SU-DHL-6 (cell line): ENCODE measurements at regions not wholly inside any gene's neighbourhood (a gene's known extent, or its start where the extent isn't known, plus 50 kb on each side); places are given as distances from the start of the nearest gene placed in this dataset.

Source experiments
- H2AFZ ChIP-seq: fragments of 200-600 bp; sonication (generic); 2 replicates; pipeline ENCODE4 v1.6.1; 2014; ENCODE audit warnings: low read depth, mild to moderate bottlenecking, moderate library complexity, mixed read lengths, antibody characterized with exemption, low read length; ENCODE audit not compliant: severe bottlenecking
- H3F3A ChIP-seq: fragments of 200-600 bp; shearing (Covaris generic); 2 replicates; pipeline ENCODE4 v1.6.0; 2016; ENCODE audit warnings: antibody characterized with exemption, mild to moderate bottlenecking; ENCODE audit not compliant: insufficient read depth
- H3K27ac ChIP-seq: fragments of 200-600 bp; sonication (generic); 2 replicates; pipeline ENCODE4 v1.5.1; 2016; ENCODE audit warnings: low read depth, mild to moderate bottlenecking, low read length, moderate library complexity, mixed read lengths
- H3K27me3 ChIP-seq: fragments of 200-600 bp; sonication (generic), shearing (Covaris generic); 2 replicates; pipeline ENCODE4 v1.6.0; 2014; ENCODE audit warnings: mild to moderate bottlenecking, low read length
- H3K36me3 ChIP-seq: fragments of 200-600 bp; sonication (generic); 2 replicates; pipeline ENCODE4 v1.6.1; 2014; ENCODE audit warnings: mild to moderate bottlenecking, low read length, mixed read lengths
- H3K4me2 ChIP-seq: fragments of 300-600, 200-600 bp; shearing (Covaris generic), sonication (generic); 2 replicates; pipeline ENCODE4 v1.6.0; 2014; ENCODE audit warnings: low read length, low read depth, mild to moderate bottlenecking; ENCODE audit not compliant: poor library complexity, severe bottlenecking
- H3K4me3 ChIP-seq: fragments of 200-600 bp; sonication (generic); 2 replicates; pipeline ENCODE4 v1.5.1; 2014; ENCODE audit warnings: antibody characterized with exemption, low read length, mild to moderate bottlenecking, mixed read lengths; ENCODE audit not compliant: insufficient read depth, poor library complexity, severe bottlenecking
- H3K79me2 ChIP-seq: fragments of 200-600 bp; sonication (generic); 2 replicates; pipeline ENCODE4 v1.6.1; 2014; ENCODE audit warnings: mild to moderate bottlenecking, low read length, moderate library complexity; ENCODE audit not compliant: insufficient read depth
- H3K9ac ChIP-seq: fragments of 200-600 bp; sonication (generic); 2 replicates; pipeline ENCODE4 v1.7.0; 2014; ENCODE audit warnings: mild to moderate bottlenecking, low read length
- H3K9me2 ChIP-seq: fragments of 200-600 bp; sonication (generic); replicated peaks from 2 replicates; pipeline ENCODE4 v1.6.1; 2014; ENCODE audit warnings: low read length; ENCODE audit not compliant: insufficient read depth
- H3K9me3 ChIP-seq: fragments of 200-600 bp; sonication (generic); 2 replicates; pipeline ENCODE4 v1.6.1; 2014; ENCODE audit warnings: low read length, mixed read lengths; ENCODE audit not compliant: insufficient read depth
- H4K20me1 ChIP-seq: fragments of 200-600 bp; sonication (generic); 2 replicates; pipeline ENCODE4 v1.6.1; 2014; ENCODE audit warnings: low read depth, mild to moderate bottlenecking, antibody characterized with exemption, low read length, moderate library complexity, mixed read lengths
- CTCF ChIP-seq: fragments of 200-600 bp; sonication (generic); IDR thresholded peaks from one replicate; pipeline ENCODE4 v1.5.1; 2017; ENCODE audit warnings: antibody characterized with exemption, mild to moderate bottlenecking, low read length, moderate library complexity; ENCODE audit not compliant: insufficient read depth, poor library complexity, severe bottlenecking
- EZH2phosphoT487 ChIP-seq: fragments of 200-600 bp; sonication (generic), shearing (Covaris generic); conservative IDR thresholded peaks from 2 replicates; pipeline ENCODE4 v1.6.1; 2018; ENCODE audit warnings: mild to moderate bottlenecking, antibody characterized with exemption, low read length, moderate library complexity, mixed read lengths

GRCh38 chr5:60469286-60469685, 230.7 kb downstream of the DEPDC1B start:
- no peaks in the 10 kb centered on the region for H4K20me1 ChIP-seq
- no peaks in the 10 kb centered on the region for H3K79me2 ChIP-seq
- no peak overlapping the region for H2AFZ ChIP-seq
- H3K4me3 ChIP-seq: no peak overlapping the region
- H3K9me3 ChIP-seq: no peaks in the 10 kb centered on the region
- H3K9me2 ChIP-seq: no peaks in the 10 kb centered on the region
- no peak overlapping the region for H3K27ac ChIP-seq
- H3K27me3 ChIP-seq: no peaks in the 10 kb centered on the region
- no peaks in the 10 kb centered on the region for H3K36me3 ChIP-seq
- TF ChIP-seq CTCF (no peak), EZH2phosphoT487 (no peak)
- no peak overlapping the region for H3K4me2 ChIP-seq
- no peaks in the 10 kb centered on the region for H3F3A ChIP-seq
- H3K9ac ChIP-seq: no peak overlapping the region

GRCh38 chr5:60463179-60463868, 236.6 kb downstream of the DEPDC1B start:
- H3K36me3 ChIP-seq: no peaks in the 10 kb centered on the region
- H3F3A ChIP-seq: no peaks in the 10 kb centered on the region
- H3K9me3 ChIP-seq: no peaks in the 10 kb centered on the region
- no peak overlapping the region for H3K4me2 ChIP-seq
- H3K27ac ChIP-seq: no peak overlapping the region
- no peaks in the 10 kb centered on the region for H3K27me3 ChIP-seq
- no peak overlapping the region for H3K4me3 ChIP-seq
- H3K9me2 ChIP-seq: no peaks in the 10 kb centered on the region
- TF ChIP-seq EZH2phosphoT487: no peak
- TF ChIP-seq CTCF: no peak
- H4K20me1 ChIP-seq: no peaks in the 10 kb centered on the region
- H2AFZ ChIP-seq: no peak overlapping the region
- H3K79me2 ChIP-seq: no peaks in the 10 kb centered on the region
- H3K9ac ChIP-seq: no peak overlapping the region

GRCh38 chr5:60458666-60459065, 241.3 kb downstream of the DEPDC1B start:
- Histone ChIP-seq H3K9me3 (no peaks in the 10 kb centered on the region), H3F3A (no peaks in the 10 kb centered on the region), H3K79me2 (no peaks in the 10 kb centered on the region), H3K36me3 (no peaks in the 10 kb centered on the region), H2AFZ (no peak overlapping the region), H3K27ac (no peak overlapping the region), H4K20me1 (no peaks in the 10 kb centered on the region), H3K9me2 (no peaks in the 10 kb centered on the region), H3K9ac (no peak overlapping the region), H3K4me2 (no peak overlapping the region), H3K27me3 (no peaks in the 10 kb centered on the region), H3K4me3 (no peak overlapping the region)
- TF ChIP-seq EZH2phosphoT487: no peak
- TF ChIP-seq CTCF: no peak
